NT2/D1 (cell line): ENCODE measurements at regions not wholly inside any gene's neighbourhood (a gene's known extent, or its start where the extent isn't known, plus 50 kb on each side); places are given as distances from the start of the nearest gene placed in this dataset.

Source experiments
- DNase-seq: peaks from one replicate; pipeline ENCODE4 v3.0.0-alpha.2; 2011; ENCODE audit warnings: low read depth, low spot score
- H3K27me3 ChIP-seq: 2 replicates; pipeline ENCODE4 v1.6.0; 2011; ENCODE audit warnings: mild to moderate bottlenecking; ENCODE audit not compliant: insufficient read length, insufficient read depth
- H3K36me3 ChIP-seq: 2 replicates; pipeline ENCODE4 v1.6.1; 2011; ENCODE audit warnings: mild to moderate bottlenecking, low read length, mixed read lengths; ENCODE audit not compliant: insufficient read depth, insufficient read length
- H3K4me1 ChIP-seq: 2 replicates; pipeline ENCODE4 v1.5.1; 2011; ENCODE audit not compliant: insufficient read depth, insufficient read length
- H3K4me3 ChIP-seq: 2 replicates; pipeline ENCODE4 v1.5.1; 2011; ENCODE audit warnings: low read depth; ENCODE audit not compliant: insufficient read length
- H3K9ac ChIP-seq: 2 replicates; pipeline ENCODE4 v1.6.0; 2011; ENCODE audit warnings: low read depth; ENCODE audit not compliant: insufficient read length
- H3K9me3 ChIP-seq: 2 replicates; pipeline ENCODE4 v1.5.1; 2011; ENCODE audit warnings: mild to moderate bottlenecking, low read length; ENCODE audit not compliant: insufficient read depth
- SUZ12 ChIP-seq: IDR thresholded peaks from 2 replicates; pipeline ENCODE4 v1.6.1; 2011; ENCODE audit not compliant: insufficient read length, insufficient read depth; ENCODE audit errors: extremely low read depth
- YY1 ChIP-seq: IDR thresholded peaks from 2 replicates; pipeline ENCODE4 v1.6.1; 2011; ENCODE audit not compliant: insufficient read length, insufficient read depth
- ZNF274 ChIP-seq: IDR thresholded peaks from 2 replicates; pipeline ENCODE4 v1.6.1; 2011; ENCODE audit warnings: mild to moderate bottlenecking, low read depth, low read length

DNA sequence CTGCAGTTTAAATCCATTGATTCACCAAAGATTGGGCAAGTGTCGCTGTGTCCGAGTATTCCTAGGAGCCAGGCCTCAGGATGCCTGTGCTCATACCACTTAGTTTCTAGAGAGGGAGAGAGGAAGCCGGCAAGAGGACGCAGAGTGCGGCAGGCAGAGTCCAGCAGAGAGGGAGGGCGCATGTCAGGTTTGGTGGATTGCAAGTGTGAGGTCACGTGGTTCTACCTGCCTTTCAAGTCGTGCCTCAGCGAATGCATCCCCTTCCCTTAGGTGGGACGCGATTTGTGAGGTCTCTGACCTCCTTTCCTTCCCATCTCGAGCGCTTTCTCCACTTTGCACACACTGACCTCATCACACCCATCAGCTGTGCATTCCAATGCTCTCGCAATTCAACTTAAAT lies 188.1 kb downstream of the TMEM18 start:
- Histone ChIP-seq H3K9ac (no peak overlapping the region), H3K9me3 (no peaks in the 10 kb centered on the region), H3K27me3 (no peaks in the 10 kb centered on the region), H3K4me1 (no peaks in the 10 kb centered on the region), H3K4me3 (no peak overlapping the region), H3K36me3 (no peaks in the 10 kb centered on the region)
- DNase-seq = no peak
- TF ChIP-seq ZNF274 = no peak
- TF ChIP-seq YY1 = no peak
- TF ChIP-seq SUZ12 = no peak

- DNase-seq = no peak
- Histone ChIP-seq H3K4me1 (no peaks in the 10 kb centered on the region), H3K36me3 (no peaks in the 10 kb centered on the region), H3K4me3 (no peak overlapping the region), H3K9ac (no peak overlapping the region), H3K9me3 (no peaks in the 10 kb centered on the region), H3K27me3 (no peaks in the 10 kb centered on the region)
- TF ChIP-seq SUZ12 (no peak), ZNF274 (no peak), YY1 (no peak)
Measured at GRCh38 chr2:487186-488079, 189.8 kb downstream of the TMEM18 start.

GRCh38 chr2:486371-486770 lies 190.8 kb downstream of the TMEM18 start:
- Histone ChIP-seq H3K36me3 (no peaks in the 10 kb centered on the region), H3K27me3 (no peaks in the 10 kb centered on the region), H3K9ac (no peak overlapping the region), H3K9me3 (no peaks in the 10 kb centered on the region), H3K4me3 (no peak overlapping the region), H3K4me1 (no peaks in the 10 kb centered on the region)
- DNase-seq = no peak
- no peak for TF ChIP-seq SUZ12
- no peak for TF ChIP-seq ZNF274
- TF ChIP-seq YY1 = no peak

- no peak for DNase-seq
- no peaks in the 10 kb centered on the region for H3K36me3 ChIP-seq
- TF ChIP-seq YY1 (no peak), SUZ12 (no peak), ZNF274 (no peak)
- H3K27me3 ChIP-seq = no peaks in the 10 kb centered on the region
- H3K9ac ChIP-seq = no peak overlapping the region
- H3K9me3 ChIP-seq = no peaks in the 10 kb centered on the region
- no peak overlapping the region for H3K4me3 ChIP-seq
- no peaks in the 10 kb centered on the region for H3K4me1 ChIP-seq
Measured at GRCh38 chr2:481388-481787, 193.5 kb upstream of the ALKAL2 start.

DNA sequence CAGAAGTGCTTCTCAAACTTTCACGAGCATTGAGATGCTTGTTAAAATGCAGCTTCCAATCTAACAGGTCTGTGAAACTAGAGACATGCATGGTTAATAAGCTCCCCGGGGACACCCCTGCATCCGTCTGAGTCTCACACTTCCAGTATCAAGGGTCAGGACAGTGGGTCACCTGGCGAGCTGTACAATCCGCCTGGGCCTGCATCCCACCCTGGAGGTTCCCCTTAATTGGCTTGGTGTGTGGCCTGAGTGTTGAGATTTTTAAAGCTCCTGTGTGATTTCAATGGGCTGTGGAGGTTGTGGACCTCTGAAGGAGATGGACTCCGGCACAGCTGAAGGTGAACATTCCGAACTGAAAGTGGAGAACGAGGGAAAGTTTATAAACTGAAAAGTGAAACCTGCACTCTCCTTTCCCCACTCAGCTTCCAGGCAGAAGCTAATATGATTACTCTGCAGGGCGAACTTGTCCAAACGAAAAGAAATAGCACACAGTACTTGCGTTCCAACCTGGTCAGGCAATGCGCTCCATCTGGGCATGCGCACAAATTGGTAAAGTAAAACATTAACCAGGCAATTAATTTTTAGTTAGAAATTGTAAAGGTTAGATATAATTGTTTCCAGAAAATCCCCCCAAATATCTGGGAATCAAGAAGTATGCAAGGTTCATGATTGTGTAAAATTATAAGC lies 191.7 kb upstream of the ALKAL2 start:
- TF ChIP-seq YY1 = no peak
- no peak for TF ChIP-seq ZNF274
- TF ChIP-seq SUZ12 = no peak
- Histone ChIP-seq H3K4me3 (no peak overlapping the region), H3K36me3 (no peaks in the 10 kb centered on the region), H3K27me3 (no peaks in the 10 kb centered on the region), H3K9me3 (no peaks in the 10 kb centered on the region), H3K9ac (no peak overlapping the region), H3K4me1 (no peaks in the 10 kb centered on the region)
- no peak for DNase-seq

- peak; percentile 30 for DNase-seq
- Histone ChIP-seq H3K27me3 (no peaks in the 10 kb centered on the region), H3K9ac (no peak overlapping the region), H3K9me3 (no peaks in the 10 kb centered on the region), H3K36me3 (no peaks in the 10 kb centered on the region), H3K4me1 (no peaks in the 10 kb centered on the region), H3K4me3 (no peak overlapping the region)
- TF ChIP-seq YY1 (no peak), ZNF274 (no peak), SUZ12 (no peak)
Measured at GRCh38 chr2:479031-479430, 191.1 kb upstream of the ALKAL2 start.

GRCh38 chr2:471560-471959 lies 183.7 kb upstream of the ALKAL2 start:
- no peak for DNase-seq
- Histone ChIP-seq H3K9ac (no peak overlapping the region), H3K4me3 (no peak overlapping the region), H3K27me3 (peaks cover 24% of the 10 kb centered on the region), H3K9me3 (peaks cover 13% of the 10 kb centered on the region), H3K36me3 (no peaks in the 10 kb centered on the region), H3K4me1 (peaks cover 5% of the 10 kb centered on the region)
- TF ChIP-seq SUZ12 (no peak), ZNF274 (no peak), YY1 (no peak)
